ENCODE measurements at regions not wholly inside any gene's neighbourhood (a gene's known extent, or its start where the extent isn't known, plus 50 kb on each side); places are given as distances from the start of the nearest gene placed in this dataset.
"Not testable (repeated sequence)": the region's sequence is repeated elsewhere in the genome, so short reads cannot be mapped to it uniquely, and the experiment has no call there.

DNA sequence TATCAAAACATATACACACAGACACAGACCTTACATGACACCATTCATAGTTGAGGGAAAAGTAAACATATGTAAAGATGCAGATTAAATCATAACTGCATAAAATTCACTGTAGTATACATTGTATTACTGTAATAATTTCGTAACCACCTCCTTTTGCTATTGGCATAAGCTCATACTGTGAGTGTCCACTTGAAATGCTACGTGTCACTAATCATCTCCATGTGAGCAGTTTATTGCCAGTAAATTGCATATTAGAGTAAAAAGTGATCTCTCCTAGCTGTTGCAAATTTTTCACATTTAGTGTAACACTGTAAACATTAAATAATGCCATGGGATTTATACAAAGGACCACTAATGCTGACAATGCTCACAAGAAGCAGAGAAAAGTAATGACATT, 256.7 kb upstream of the GNPDA2 start:
- 23% methylated on average over 2 of the region's 2 CpGs for WGBS (ENCODE audit: insufficient coverage, low coverage, low lambda C conversion rate, missing lambda C conversion rate)
- no peak for TF ChIP-seq POLR2A (IDR thresholded peaks at IDR 0.05)
- TF ChIP-seq, protein P1, sequence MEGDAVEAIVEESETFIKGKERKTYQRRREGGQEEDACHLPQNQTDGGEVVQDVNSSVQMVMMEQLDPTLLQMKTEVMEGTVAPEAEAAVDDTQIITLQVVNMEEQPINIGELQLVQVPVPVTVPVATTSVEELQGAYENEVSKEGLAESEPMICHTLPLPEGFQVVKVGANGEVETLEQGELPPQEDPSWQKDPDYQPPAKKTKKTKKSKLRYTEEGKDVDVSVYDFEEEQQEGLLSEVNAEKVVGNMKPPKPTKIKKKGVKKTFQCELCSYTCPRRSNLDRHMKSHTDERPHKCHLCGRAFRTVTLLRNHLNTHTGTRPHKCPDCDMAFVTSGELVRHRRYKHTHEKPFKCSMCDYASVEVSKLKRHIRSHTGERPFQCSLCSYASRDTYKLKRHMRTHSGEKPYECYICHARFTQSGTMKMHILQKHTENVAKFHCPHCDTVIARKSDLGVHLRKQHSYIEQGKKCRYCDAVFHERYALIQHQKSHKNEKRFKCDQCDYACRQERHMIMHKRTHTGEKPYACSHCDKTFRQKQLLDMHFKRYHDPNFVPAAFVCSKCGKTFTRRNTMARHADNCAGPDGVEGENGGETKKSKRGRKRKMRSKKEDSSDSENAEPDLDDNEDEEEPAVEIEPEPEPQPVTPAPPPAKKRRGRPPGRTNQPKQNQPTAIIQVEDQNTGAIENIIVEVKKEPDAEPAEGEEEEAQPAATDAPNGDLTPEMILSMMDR (IDR thresholded peaks at IDR 0.05) = no peak
- no peaks in the 10 kb centered on the region for H3K9me3 ChIP-seq
- no peaks in the 10 kb centered on the region for H3K27me3 ChIP-seq
- H3K4me1 ChIP-seq = no peaks in the 10 kb centered on the region
- ATAC-seq = no peak
- H3K4me3 ChIP-seq = no peak overlapping the region
- H3K27ac ChIP-seq = no peak overlapping the region
- intact Hi-C loops (cut with DNase I) = no loop called here
- H3K36me3 ChIP-seq = no peaks in the 10 kb centered on the region
- no peak for DNase-seq

DNA sequence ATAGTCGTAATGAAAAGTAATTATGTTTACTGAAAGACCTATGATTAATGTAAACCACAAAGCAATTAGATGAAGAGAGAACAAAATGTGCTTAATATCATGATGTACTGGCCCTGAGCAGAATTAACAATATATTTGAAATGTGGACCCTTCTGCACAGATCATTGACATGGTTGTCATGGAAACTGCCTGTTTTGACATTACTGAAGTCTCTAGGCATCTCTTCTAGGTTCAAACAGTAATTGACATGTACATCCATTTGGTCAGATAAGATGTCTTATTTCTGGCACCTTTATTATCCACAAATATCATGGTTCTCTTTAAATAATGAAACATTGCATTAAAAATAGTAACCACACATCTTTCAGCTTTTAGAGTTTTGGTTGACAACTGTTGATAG, 251.7 kb upstream of the GNPDA2 start:
- no peak overlapping the region for H3K27ac ChIP-seq
- intact Hi-C loops (cut with DNase I) = no loop called here
- TF ChIP-seq, protein P1 (IDR thresholded peaks at IDR 0.05) = no peak
- TF ChIP-seq POLR2A (IDR thresholded peaks at IDR 0.05) = no peak
- H3K4me1 ChIP-seq = no peaks in the 10 kb centered on the region
- DNase-seq (no peak), ATAC-seq (no peak)
- H3K9me3 ChIP-seq = no peaks in the 10 kb centered on the region
- H3K4me3 ChIP-seq = no peak overlapping the region
- 26% methylated on average over 1 of the region's 1 CpG for WGBS (ENCODE audit: insufficient coverage, low coverage, low lambda C conversion rate, missing lambda C conversion rate)
- no peaks in the 10 kb centered on the region for H3K27me3 ChIP-seq
- H3K36me3 ChIP-seq = no peaks in the 10 kb centered on the region

DNA sequence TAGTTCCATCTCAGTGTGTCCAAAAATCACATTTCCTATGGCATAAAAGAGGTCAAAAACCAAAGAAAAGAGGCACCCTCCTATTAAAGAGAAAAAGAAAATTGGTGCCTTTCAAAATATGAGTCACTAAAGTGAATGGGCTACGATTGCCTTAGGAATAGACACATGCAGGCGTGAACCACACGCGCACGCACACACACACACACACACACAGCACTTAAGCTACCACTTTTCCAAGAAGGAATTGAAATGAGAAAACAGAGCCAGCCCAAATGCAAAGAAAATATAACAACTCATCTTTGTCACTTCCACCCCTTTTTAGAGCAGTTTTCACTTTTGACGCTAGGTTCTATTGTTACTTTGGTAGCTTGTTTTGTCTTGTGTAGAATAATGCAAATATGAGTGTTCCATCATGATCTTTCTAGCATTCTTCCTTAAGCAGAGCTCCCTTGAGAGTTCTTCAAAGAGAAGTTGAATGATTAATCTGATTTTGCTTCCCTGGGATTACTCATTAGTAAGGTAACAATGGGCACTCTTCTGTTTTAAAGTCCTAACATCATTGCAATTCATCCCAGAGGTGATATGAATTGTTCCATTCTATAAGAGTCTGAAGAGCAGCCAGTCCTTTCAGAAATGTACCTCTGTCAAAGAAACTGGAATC, 239.2 kb upstream of the GNPDA2 start:
- ATAC-seq = no peak
- WGBS (ENCODE audit: insufficient coverage, low coverage, low lambda C conversion rate, missing lambda C conversion rate) = 67% methylated on average over 5 of the region's 6 CpGs
- TF ChIP-seq, protein P1 (IDR thresholded peaks at IDR 0.05) = no peak
- no peak for TF ChIP-seq POLR2A (IDR thresholded peaks at IDR 0.05)
- intact Hi-C loops (cut with DNase I) = no loop called here
- Histone ChIP-seq H3K4me1 (no peaks in the 10 kb centered on the region), H3K36me3 (no peaks in the 10 kb centered on the region), H3K27me3 (no peaks in the 10 kb centered on the region), H3K9me3 (peaks cover 0 to 4% (median 0%) of the 10 kb centered on the region in 4 donors), H3K4me3 (no peak overlapping the region), H3K27ac (no peak overlapping the region)
- DNase-seq = no peak

DNA sequence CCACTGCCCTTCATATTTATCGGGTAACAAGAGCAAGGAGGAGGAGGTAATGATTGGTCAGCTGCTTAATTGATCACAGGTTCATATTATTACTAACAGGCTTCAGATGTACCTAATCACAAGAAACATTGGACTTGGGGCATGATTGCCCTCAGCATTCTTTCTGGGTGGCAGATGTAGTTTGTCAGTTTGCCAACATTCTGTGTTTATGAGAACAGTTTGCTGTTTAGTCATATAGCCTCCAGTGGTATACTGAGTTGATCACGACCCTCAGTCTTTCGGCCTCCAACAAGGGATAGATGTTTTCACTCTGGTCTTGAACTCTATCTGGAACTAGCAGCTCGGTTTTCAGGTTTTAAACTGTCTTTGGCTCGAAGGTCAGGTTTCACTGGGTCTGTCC, 237.7 kb upstream of the GNPDA2 start:
- H3K27me3 ChIP-seq; ATAC-seq; H3K4me3 ChIP-seq; H3K9me3 ChIP-seq; intact Hi-C loops (cut with DNase I); H3K4me1 ChIP-seq; DNase-seq; H3K36me3 ChIP-seq; H3K27ac ChIP-seq: not testable (repeated sequence)
- 36% methylated on average over 5 of the region's 5 CpGs for whole genome bisulfite sequencing (ENCODE audit: insufficient coverage, low coverage, low lambda C conversion rate, missing lambda C conversion rate)

DNA sequence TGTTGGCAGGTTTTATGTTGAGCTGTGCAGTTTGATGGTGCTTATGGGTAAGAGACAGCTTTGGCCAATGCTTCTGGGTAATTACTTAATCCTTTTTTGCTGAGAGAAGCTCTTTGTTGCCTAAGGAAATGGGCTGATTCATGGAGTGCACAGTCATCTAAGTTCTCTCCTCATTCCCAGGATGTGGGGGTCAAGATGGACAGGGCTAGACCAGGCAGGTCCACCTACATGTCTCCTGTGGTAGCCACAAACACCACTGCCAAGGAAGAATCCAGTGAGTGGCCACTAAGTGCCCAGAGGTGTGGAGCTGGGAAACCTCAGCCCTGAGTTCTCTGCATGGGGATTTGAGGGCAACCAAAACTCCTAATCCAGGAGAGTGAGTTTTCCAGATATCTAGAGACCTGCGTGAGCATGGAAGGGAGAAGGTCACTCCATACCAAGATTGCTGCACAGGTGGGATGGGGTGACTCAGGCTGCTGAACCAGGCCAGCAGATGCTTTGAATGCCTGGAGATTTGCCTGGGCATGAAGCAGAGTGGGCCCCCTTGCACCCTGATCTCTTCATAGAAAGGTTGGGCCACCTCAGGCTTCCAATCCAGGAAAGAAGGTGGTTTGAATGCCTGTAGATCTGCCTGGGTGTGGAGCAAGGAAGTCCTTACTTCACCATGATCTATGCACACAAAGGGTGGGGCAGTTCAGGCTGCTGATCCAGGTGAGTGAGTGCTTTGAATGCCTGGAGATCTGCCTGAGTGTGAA, 234.8 kb upstream of the GNPDA2 start:
- no peak overlapping the region for H3K27ac ChIP-seq
- H3K9me3 ChIP-seq = peaks cover 0 to 4% (median 0%) of the 10 kb centered on the region in 4 donors
- no peaks in the 10 kb centered on the region for H3K4me1 ChIP-seq
- DNase-seq = no peak
- TF ChIP-seq, protein P1 (IDR thresholded peaks at IDR 0.05) = no peak
- TF ChIP-seq POLR2A (IDR thresholded peaks at IDR 0.05) = no peak
- no peak overlapping the region for H3K4me3 ChIP-seq
- WGBS (ENCODE audit: insufficient coverage, low coverage, low lambda C conversion rate, missing lambda C conversion rate) = 25% methylated on average over 1 of the region's 1 CpG
- no peaks in the 10 kb centered on the region for H3K27me3 ChIP-seq
- H3K36me3 ChIP-seq = no peaks in the 10 kb centered on the region
- intact Hi-C loops (cut with DNase I) = no loop called here
- no peak for ATAC-seq

Data from right lobe of liver (tissue), 6 donors.